GM12892 (cell line): ENCODE measurements at regions not wholly inside any gene's neighbourhood (a gene's known extent, or its start where the extent isn't known, plus 50 kb on each side); places are given as distances from the start of the nearest gene placed in this dataset.

Experiments
- POLR2A ChIP-seq: IDR thresholded peaks from 2 replicates; pipeline ENCODE4 v1.6.1; 2011; ENCODE audit warnings: low read depth, low read length, control low read depth
- POLR2AphosphoS5 ChIP-seq: IDR thresholded peaks from 2 replicates; pipeline ENCODE4 v1.6.1; 2011; ENCODE audit warnings: low read depth, low read length, control low read depth
- TAF1 ChIP-seq: IDR thresholded peaks from 2 replicates; pipeline ENCODE4 v1.6.1; 2011; ENCODE audit warnings: low read depth, mild to moderate bottlenecking, control low read depth, low read length, borderline replicate concordance

DNA sequence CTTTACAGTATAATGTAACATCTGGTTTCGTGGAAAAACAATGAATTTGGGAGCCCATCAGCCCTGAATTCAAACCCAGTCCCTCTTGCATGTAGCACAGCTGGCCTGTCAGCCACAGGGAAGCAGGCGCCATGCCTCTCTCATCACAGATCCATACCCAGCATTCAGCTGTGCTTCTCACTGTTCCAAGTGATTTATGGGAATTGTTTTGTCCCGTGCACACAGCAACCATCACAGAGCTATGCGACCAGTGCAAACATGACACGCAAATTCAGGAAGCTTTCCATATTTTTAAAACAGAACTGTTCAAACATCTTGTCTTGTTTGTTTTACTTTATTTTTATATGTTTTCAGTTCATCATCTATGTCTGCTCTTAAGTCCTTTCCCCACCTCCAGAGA, 496.1 kb downstream of the EIPR1 start:
- TF ChIP-seq TAF1 (no peak), POLR2A (no peak), POLR2AphosphoS5 (no peak)
